ENCODE measurements at regions not wholly inside any gene's neighbourhood (a gene's known extent, or its start where the extent isn't known, plus 50 kb on each side); places are given as distances from the start of the nearest gene placed in this dataset.

DNA sequence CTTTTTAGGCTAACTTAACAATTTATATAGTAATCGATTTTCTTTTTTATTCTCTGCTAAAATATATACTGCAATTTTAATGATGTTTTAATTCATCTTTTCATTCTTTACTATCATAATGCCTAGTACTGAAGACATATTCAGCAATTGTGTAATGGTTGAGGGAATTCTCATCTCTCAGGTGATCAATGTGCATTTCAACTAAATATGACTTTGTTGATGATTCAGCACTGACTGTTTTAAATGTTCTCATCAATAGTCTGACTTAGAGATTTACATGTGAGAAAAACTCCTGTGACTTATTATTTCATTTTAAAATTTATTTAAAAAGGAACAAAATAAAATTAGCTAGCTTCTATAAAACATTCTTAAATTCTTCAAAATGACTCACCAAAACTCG, 1450.3 kb downstream of the STIM2 start:
- TF ChIP-seq CTCF (IDR thresholded peaks at IDR 0.05; ENCODE audit: insufficient read depth, low read depth, low read length): no peak
- TF ChIP-seq EZH2 (IDR thresholded peaks at IDR 0.05; ENCODE audit: insufficient read depth, low read length): no peak

All from astrocyte (in vitro differentiated cells and primary cell).